HEK293 (cell line): ENCODE measurements at regions not wholly inside any gene's neighbourhood (a gene's known extent, or its start where the extent isn't known, plus 50 kb on each side); places are given as distances from the start of the nearest gene placed in this dataset.

Experiments used
- CTCF ChIA-PET: fragments of 350-600 bp; formaldehyde crosslinking; extraction: SDS; loops from one replicate; lab custom pipeline; 2021; ENCODE audit warnings: antibody characterized with exemption; lab: Yijun Ruan, JAX
- POLR2A ChIA-PET: fragments of 300-600 bp; formaldehyde crosslinking; extraction: SDS; loops from one replicate; lab custom pipeline; 2020; ENCODE audit warnings: antibody characterized with exemption, inconsistent platforms; lab: Yijun Ruan, JAX
- H3K27ac ChIP-seq: fragments of 200-500 bp; sonication (Bioruptor generic); 2 replicates; pipeline ENCODE4 v1.5.1; 2014; ENCODE audit warnings: low read depth, low read length, control low read depth, inconsistent platforms; ENCODE audit errors: extremely low read depth
- H3K36me3 ChIP-seq, 2 experiments: fragments of 200-500 bp in 1 of 2; sonication (Bioruptor generic) in 1 of 2; 1 replicate in 1 of 2; 2 replicates in 1 of 2; pipeline ENCODE4 v1.5.1; 2014 to 2017; ENCODE audit warnings: inconsistent platforms in 2 of 2, low read length in 2 of 2; ENCODE audit not compliant: control insufficient read depth in 2 of 2, insufficient read depth in 1 of 2
- H3K4me1 ChIP-seq: fragments of 200-500 bp; sonication (Bioruptor generic); 2 replicates; pipeline ENCODE4 v1.5.1; 2014; ENCODE audit warnings: mild to moderate bottlenecking, low read length, inconsistent platforms; ENCODE audit not compliant: control insufficient read depth, insufficient read depth
- H3K4me3 ChIP-seq: 2 replicates; pipeline ENCODE4 v1.5.1; 2011; ENCODE audit warnings: low read depth, mild to moderate bottlenecking, control low read depth, low read length, moderate library complexity
- H3K9me3 ChIP-seq: fragments of 200-500 bp; sonication (Bioruptor generic); 2 replicates; pipeline ENCODE4 v1.5.1; 2014; ENCODE audit warnings: low read depth, low read length, inconsistent platforms; ENCODE audit not compliant: control insufficient read depth, insufficient read depth
- ATF2 ChIP-seq: fragments of 450-650 bp; formaldehyde crosslinking; IDR thresholded peaks from 2 replicates; pipeline ENCODE4 v1.5.1; 2016; ENCODE audit warnings: missing biosample characterization, missing genetic modification characterization, low read depth
- GLI4 ChIP-seq: fragments of 450-650 bp; formaldehyde crosslinking; IDR thresholded peaks from 2 replicates; pipeline ENCODE4 v1.5.1; 2016; ENCODE audit warnings: missing biosample characterization, missing genetic modification characterization
- OSR2 ChIP-seq: fragments of 450-650 bp; formaldehyde crosslinking; IDR thresholded peaks from 2 replicates; pipeline ENCODE4 v1.5.1; 2016; ENCODE audit warnings: missing biosample characterization, missing genetic modification characterization
- PRDM2 ChIP-seq: fragments of 450-650 bp; formaldehyde crosslinking; IDR thresholded peaks from 2 replicates; pipeline ENCODE4 v1.5.1; 2016; ENCODE audit warnings: missing biosample characterization, missing genetic modification characterization, borderline replicate concordance
- ZBTB17 ChIP-seq: fragments of 450-650 bp; formaldehyde crosslinking; IDR thresholded peaks from 2 replicates; pipeline ENCODE4 v1.5.1; 2016; ENCODE audit warnings: missing biosample characterization, missing genetic modification characterization
- ZNF10 ChIP-seq: fragments of 450-650 bp; formaldehyde crosslinking; IDR thresholded peaks from 2 replicates; pipeline ENCODE4 v1.5.1; 2017; ENCODE audit warnings: missing biosample characterization, missing genetic modification characterization
- ZNF138 ChIP-seq: fragments of 450-650 bp; formaldehyde crosslinking; IDR thresholded peaks from 2 replicates; pipeline ENCODE4 v1.5.1; 2016; ENCODE audit warnings: missing biosample characterization, missing genetic modification characterization, borderline replicate concordance
- ZNF155 ChIP-seq: fragments of 450-650 bp; formaldehyde crosslinking; IDR thresholded peaks from 2 replicates; pipeline ENCODE4 v1.5.1; 2016; ENCODE audit warnings: missing biosample characterization, missing genetic modification characterization
- ZNF248 ChIP-seq: fragments of 450-650 bp; formaldehyde crosslinking; IDR thresholded peaks from 2 replicates; pipeline ENCODE4 v1.5.1; 2017; ENCODE audit warnings: missing biosample characterization, missing genetic modification characterization
- ZNF266 ChIP-seq: fragments of 450-650 bp; formaldehyde crosslinking; IDR thresholded peaks from 2 replicates; pipeline ENCODE4 v1.5.1; 2016; ENCODE audit warnings: missing biosample characterization, missing genetic modification characterization, low read depth
- ZNF280D ChIP-seq: fragments of 450-650 bp; formaldehyde crosslinking; IDR thresholded peaks from 2 replicates; pipeline ENCODE4 v1.5.1; 2016; ENCODE audit warnings: missing biosample characterization, missing genetic modification characterization
- ZNF394 ChIP-seq: fragments of 450-650 bp; formaldehyde crosslinking; IDR thresholded peaks from 2 replicates; pipeline ENCODE4 v1.5.1; 2016; ENCODE audit warnings: missing biosample characterization, missing genetic modification characterization, mild to moderate bottlenecking, moderate library complexity, borderline replicate concordance
- ZNF473 ChIP-seq: fragments of 450-650 bp; formaldehyde crosslinking; IDR thresholded peaks from 2 replicates; pipeline ENCODE4 v1.5.1; 2017; ENCODE audit warnings: missing biosample characterization, missing genetic modification characterization
- ZNF488 ChIP-seq: fragments of 450-650 bp; formaldehyde crosslinking; IDR thresholded peaks from 2 replicates; pipeline ENCODE4 v1.5.1; 2016; ENCODE audit warnings: missing biosample characterization, missing genetic modification characterization
- ZNF701 ChIP-seq: fragments of 450-650 bp; formaldehyde crosslinking; IDR thresholded peaks from 2 replicates; pipeline ENCODE4 v1.5.1; 2016; ENCODE audit warnings: missing biosample characterization, missing genetic modification characterization
- ZXDB ChIP-seq: fragments of 450-650 bp; formaldehyde crosslinking; IDR thresholded peaks from 2 replicates; pipeline ENCODE4 v1.5.1; 2016; ENCODE audit warnings: missing biosample characterization, missing genetic modification characterization

- no peak for TF ChIP-seq PRDM2 (tag by site-specific recombination)
- TF ChIP-seq ZNF155 (tag by site-specific recombination) = no peak
Observed at GRCh38 chr5:126101901-126102300, 321.3 kb upstream of the GRAMD2B start (continued).

GRCh38 chr5:126103050-126103449 lies 320.2 kb upstream of the GRAMD2B start:
- Histone ChIP-seq H3K4me1 (peaks cover 20% of the 10 kb centered on the region), H3K4me3 (no peak overlapping the region), H3K27ac (no peak overlapping the region), H3K9me3 (no peaks in the 10 kb centered on the region), H3K36me3 (no peaks in the 10 kb centered on the region)
- CTCF ChIA-PET = no interaction called here
- POLR2A ChIA-PET = no interaction called here
- no peak for TF ChIP-seq ZNF473
- TF ChIP-seq ZNF248 (tag by site-specific recombination) = peak; percentile 91
- TF ChIP-seq, all 188 proteins: peak for 1

GRCh38 chr5:126103868-126104267 lies 319.3 kb upstream of the GRAMD2B start:
- Histone ChIP-seq H3K4me3 (no peak overlapping the region), H3K27ac (no peak overlapping the region), H3K9me3 (no peaks in the 10 kb centered on the region), H3K4me1 (peaks cover 22% of the 10 kb centered on the region), H3K36me3 (no peaks in the 10 kb centered on the region)
- ChIA-PET CTCF (no interaction called here), POLR2A (no interaction called here)
- TF ChIP-seq ZBTB17 (tag by site-specific recombination) (no peak), ZNF394 (tag by site-specific recombination) (no peak), ZNF701 (tag by site-specific recombination) (no peak), OSR2 (tag by site-specific recombination) (no peak), ZNF10 (tag by site-specific recombination) (no peak), ZXDB (tag by site-specific recombination) (0 out of 2 replicates have a peak, but pooled peaks have one; percentile 9), ZNF138 (tag by site-specific recombination) (no peak)

GRCh38 chr5:126104341-126104740 lies 318.9 kb upstream of the GRAMD2B start:
- H3K36me3 ChIP-seq = no peaks in the 10 kb centered on the region
- TF ChIP-seq ZNF488 (tag by site-specific recombination) (no peak), ZNF266 (tag by site-specific recombination) (no peak), OSR2 (tag by site-specific recombination) (no peak), ZNF280D (tag by site-specific recombination) (no peak), GLI4 (no peak), ATF2 (tag by site-specific recombination) (peak; percentile 93)
- H3K4me1 ChIP-seq = peaks cover 25% of the 10 kb centered on the region
- H3K9me3 ChIP-seq = no peaks in the 10 kb centered on the region
- H3K4me3 ChIP-seq = no peak overlapping the region
- CTCF ChIA-PET = no interaction called here
- H3K27ac ChIP-seq = no peak overlapping the region
- POLR2A ChIA-PET = no interaction called here
